Activated CD4-positive, alpha-beta memory T cell treated with anti-CD3 and anti-CD28 coated beads, Interleukin-2, amount 10 ng/mL, durations not matched to agents 7 days and 5 days (primary cell): ENCODE measurements at regions not wholly inside any gene's neighbourhood (a gene's known extent, or its start where the extent isn't known, plus 50 kb on each side); places are given as distances from the start of the nearest gene placed in this dataset.
"Not testable (repeated sequence)": the region's sequence is repeated elsewhere in the genome, so short reads cannot be mapped to it uniquely, and the experiment has no call there.

Experiments used
- CTCF ChIA-PET: fragments of 350-600 bp; sonication (Branson Sonifier 250); formaldehyde crosslinking; loops from one replicate; lab custom pipeline; 2021; ENCODE audit warnings: antibody characterized with exemption, inconsistent platforms; lab: Charles Lee
- POLR2A ChIA-PET: fragments of 350-600 bp; sonication (Branson Sonifier 250); formaldehyde crosslinking; loops from one replicate; lab custom pipeline; 2021; ENCODE audit warnings: antibody characterized with exemption; lab: Charles Lee
- DNase-seq: peaks from one replicate; pipeline ENCODE4 v3.0.0-alpha.2; 2020
- H3K27ac Mint-ChIP-seq: one replicate; pipeline ENCODE4 v1.8.0; 2021; ENCODE audit warnings: mild to moderate bottlenecking, mixed read lengths
- H3K27me3 Mint-ChIP-seq: one replicate; pipeline ENCODE4 v1.8.0; 2021; ENCODE audit warnings: mixed read lengths
- H3K36me3 Mint-ChIP-seq: one replicate; pipeline ENCODE4 v1.8.0; 2021; ENCODE audit warnings: low read depth, mixed read lengths
- H3K4me1 Mint-ChIP-seq: one replicate; pipeline ENCODE4 v1.8.0; 2021; ENCODE audit warnings: mixed read lengths
- H3K4me3 Mint-ChIP-seq: one replicate; pipeline ENCODE4 v1.8.0; 2021; ENCODE audit warnings: mild to moderate bottlenecking, mixed read lengths
- H3K9me3 Mint-ChIP-seq: one replicate; pipeline ENCODE4 v1.8.0; 2021; ENCODE audit warnings: mixed read lengths

DNA sequence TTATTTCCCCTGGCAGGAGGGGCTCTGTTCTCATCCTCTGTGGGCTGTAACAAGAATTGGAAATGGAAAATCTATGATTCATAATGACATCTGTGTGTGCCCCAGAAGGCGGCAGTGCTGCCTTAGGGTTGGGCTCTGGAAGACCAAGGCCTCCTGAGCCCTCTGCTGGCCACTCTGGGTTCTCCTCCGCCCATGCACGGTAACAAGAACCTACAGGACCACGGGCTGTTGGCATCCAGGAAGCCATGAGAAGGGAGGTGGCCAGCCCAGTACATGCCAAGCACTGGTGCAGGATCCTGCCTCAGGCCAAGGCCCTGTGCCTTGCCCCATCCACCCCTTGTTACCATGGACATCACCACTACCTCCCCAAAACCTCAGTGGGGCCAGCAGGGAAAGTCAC lies 454.2 kb downstream of the TP53TG3F start:
- CTCF ChIA-PET, H3K9me3 Mint-ChIP-seq, POLR2A ChIA-PET, H3K4me1 Mint-ChIP-seq, H3K27me3 Mint-ChIP-seq, H3K36me3 Mint-ChIP-seq, DNase-seq, H3K4me3 Mint-ChIP-seq, H3K27ac Mint-ChIP-seq: not testable (repeated sequence)

DNA sequence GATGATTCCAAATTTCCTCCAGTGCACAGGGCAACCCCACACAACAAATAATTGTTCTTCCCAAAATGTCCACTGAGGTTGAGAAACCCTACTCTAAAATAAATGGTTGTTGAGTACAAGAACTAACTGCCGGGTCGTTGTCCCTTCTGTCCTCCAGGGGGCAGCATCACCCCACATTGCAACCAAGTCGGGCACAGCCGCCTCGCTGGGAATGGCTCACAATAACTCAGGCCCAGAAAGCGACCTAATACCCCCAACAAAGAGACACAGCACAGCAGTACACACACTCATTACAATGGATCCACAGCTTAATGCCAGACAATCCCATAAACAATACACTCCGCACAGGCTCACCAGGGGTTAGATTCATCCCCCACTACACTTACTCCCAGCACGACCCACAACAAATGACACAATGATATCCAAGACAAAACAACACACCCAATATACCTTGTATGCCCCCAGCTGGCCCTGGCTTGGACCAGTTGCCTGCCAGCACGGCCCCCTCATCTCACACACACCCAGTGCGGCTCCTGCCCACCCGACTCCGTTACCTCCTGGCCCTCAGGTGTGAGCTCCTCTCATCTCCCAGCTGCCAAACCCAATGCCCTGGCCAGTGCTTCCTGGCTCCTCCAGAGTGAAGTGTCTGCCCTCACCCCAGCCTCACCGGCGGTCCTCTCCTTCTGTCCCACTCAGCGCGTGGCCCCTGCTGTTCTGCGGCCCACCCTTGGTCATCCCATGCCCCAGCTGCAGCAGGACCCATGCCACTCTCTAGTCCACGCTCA lies 461.5 kb downstream of the TP53TG3F start:
- H3K27ac Mint-ChIP-seq, H3K36me3 Mint-ChIP-seq, DNase-seq, POLR2A ChIA-PET, H3K27me3 Mint-ChIP-seq, H3K9me3 Mint-ChIP-seq, H3K4me3 Mint-ChIP-seq, CTCF ChIA-PET, H3K4me1 Mint-ChIP-seq: not testable (repeated sequence)

DNA sequence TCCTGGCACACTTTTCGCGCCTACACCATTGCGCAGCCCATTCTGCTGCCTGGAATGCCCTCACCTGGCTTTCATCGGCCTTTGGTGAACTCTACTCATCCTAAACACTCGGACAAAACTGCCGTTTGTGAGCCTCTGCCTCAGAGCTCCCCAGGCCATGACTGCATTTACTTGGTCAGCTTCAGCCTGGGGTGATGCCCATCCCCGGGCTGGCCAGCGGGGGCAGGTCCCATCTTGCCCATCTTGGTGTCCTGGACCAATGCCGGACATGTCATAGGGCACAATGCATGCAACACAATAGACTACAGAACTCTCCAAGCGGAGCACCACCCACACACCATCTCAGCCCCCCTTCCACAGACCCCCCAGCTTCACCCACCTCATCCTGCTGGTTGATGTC lies 463.5 kb downstream of the TP53TG3F start:
- POLR2A ChIA-PET, H3K36me3 Mint-ChIP-seq, H3K4me1 Mint-ChIP-seq, CTCF ChIA-PET, H3K9me3 Mint-ChIP-seq, H3K27me3 Mint-ChIP-seq, H3K4me3 Mint-ChIP-seq, H3K27ac Mint-ChIP-seq, DNase-seq: not testable (repeated sequence)

DNA sequence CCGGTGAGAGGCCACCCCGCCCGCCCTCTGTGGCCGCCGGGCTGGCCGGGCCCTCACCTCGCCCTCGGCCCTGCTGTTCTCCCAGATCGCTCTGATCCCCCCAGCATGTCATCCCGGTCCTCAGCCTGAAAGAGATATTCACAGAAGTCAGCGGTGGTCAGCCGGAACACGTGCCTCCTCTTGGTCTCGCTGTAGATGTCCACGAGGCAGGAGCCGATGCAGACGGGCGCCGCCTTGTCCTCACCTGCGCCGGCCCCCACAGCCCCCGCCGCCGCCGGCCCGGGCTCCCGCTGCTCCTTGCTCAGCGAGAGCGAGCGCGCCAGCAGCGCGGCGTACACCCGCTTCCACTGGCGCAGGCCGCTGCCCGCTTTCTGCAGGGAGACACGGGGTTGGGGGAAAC lies 468.6 kb downstream of the TP53TG3F start:
- DNase-seq, POLR2A ChIA-PET, H3K36me3 Mint-ChIP-seq, H3K27me3 Mint-ChIP-seq, H3K27ac Mint-ChIP-seq, H3K4me3 Mint-ChIP-seq, CTCF ChIA-PET, H3K4me1 Mint-ChIP-seq, H3K9me3 Mint-ChIP-seq: not testable (repeated sequence)

DNA sequence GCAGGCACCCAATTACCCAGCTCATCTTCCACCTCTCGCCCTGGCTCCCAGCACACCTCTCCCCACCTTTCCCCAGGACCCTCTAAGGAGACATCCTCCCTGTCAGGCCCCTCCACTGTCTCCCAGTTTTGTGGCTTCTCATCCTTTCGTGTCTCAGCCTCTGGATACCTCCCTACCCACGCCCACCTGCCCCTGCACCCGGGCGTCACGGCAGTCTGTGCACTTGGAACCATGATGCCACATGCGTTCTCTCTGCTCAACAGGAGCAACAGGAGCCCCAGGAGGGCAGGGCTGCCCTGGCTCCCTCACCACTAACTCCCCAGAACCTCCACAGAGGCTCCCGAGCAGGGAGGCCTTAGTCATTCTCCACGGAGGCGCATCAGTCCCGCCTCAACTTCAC lies 472.8 kb downstream of the TP53TG3F start:
- H3K4me3 Mint-ChIP-seq, H3K27ac Mint-ChIP-seq, H3K9me3 Mint-ChIP-seq, H3K36me3 Mint-ChIP-seq, H3K27me3 Mint-ChIP-seq, CTCF ChIA-PET, H3K4me1 Mint-ChIP-seq, DNase-seq, POLR2A ChIA-PET: not testable (repeated sequence)

DNA sequence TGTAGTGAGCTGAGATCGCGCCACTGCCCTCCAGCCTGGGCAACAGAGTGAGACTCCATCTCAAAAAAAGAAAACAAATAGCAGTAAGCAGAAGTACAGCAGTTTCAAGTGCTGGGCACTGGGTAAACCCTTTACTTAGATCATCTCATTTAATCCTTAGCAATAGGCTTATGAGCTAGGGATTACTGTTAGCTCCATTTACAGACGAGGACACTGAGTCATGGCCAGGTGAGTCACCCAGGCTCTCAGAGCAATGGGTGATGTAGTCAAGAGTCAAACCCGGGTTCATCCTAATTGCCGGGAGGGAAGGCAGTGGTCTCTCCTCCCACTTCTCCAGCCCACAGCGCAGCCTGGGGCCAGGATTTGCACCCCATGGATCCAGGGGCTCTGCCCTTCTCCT lies 473.6 kb downstream of the TP53TG3F start:
- CTCF ChIA-PET, DNase-seq, H3K4me3 Mint-ChIP-seq, H3K4me1 Mint-ChIP-seq, H3K27me3 Mint-ChIP-seq, H3K36me3 Mint-ChIP-seq, H3K27ac Mint-ChIP-seq, H3K9me3 Mint-ChIP-seq, POLR2A ChIA-PET: not testable (repeated sequence)

DNA sequence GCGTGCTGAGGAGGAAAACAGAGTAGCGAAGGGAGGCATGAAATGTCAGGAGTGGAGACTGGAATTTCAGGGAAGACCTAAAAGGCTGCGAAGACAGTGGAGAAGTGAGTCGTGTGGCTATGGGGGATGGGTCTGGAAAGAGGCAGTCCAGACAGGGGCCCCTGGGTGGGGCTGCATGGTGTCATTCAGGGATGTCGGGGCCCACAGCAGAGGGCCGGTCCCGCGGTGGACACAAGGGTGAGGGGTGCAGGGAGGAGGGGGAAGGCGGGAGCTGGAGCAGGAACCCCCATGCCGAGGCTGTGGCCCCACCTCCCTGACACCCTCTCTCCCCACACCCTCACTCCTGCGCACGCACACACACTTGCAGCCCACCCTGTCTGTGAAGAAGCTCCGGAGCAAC lies 476.4 kb downstream of the TP53TG3F start:
- H3K27me3 Mint-ChIP-seq, H3K9me3 Mint-ChIP-seq, H3K4me3 Mint-ChIP-seq, CTCF ChIA-PET, POLR2A ChIA-PET, H3K36me3 Mint-ChIP-seq, H3K27ac Mint-ChIP-seq, H3K4me1 Mint-ChIP-seq, DNase-seq: not testable (repeated sequence)

DNA sequence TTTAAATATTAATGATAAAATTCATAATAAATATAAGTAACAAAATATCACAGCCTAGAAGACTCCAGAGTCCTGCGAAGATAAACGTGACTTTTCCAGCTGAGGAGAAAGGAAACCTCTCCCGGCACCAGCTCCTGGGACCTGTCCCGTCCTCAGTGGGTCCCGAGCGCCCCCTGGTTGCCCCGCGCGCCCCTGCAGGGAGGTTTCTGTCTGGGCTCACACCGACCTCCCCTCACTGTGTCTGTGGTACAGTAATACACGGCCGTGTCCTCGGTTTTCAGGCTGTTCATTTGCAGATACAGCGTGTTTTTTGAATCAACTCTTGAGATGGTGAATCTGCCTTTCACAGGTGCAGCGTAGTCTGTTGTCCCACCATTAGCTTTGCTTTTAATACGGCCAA lies 478.7 kb downstream of the TP53TG3F start:
- H3K36me3 Mint-ChIP-seq, H3K27me3 Mint-ChIP-seq, POLR2A ChIA-PET, CTCF ChIA-PET, H3K4me3 Mint-ChIP-seq, H3K27ac Mint-ChIP-seq, H3K9me3 Mint-ChIP-seq, DNase-seq, H3K4me1 Mint-ChIP-seq: not testable (repeated sequence)

DNA sequence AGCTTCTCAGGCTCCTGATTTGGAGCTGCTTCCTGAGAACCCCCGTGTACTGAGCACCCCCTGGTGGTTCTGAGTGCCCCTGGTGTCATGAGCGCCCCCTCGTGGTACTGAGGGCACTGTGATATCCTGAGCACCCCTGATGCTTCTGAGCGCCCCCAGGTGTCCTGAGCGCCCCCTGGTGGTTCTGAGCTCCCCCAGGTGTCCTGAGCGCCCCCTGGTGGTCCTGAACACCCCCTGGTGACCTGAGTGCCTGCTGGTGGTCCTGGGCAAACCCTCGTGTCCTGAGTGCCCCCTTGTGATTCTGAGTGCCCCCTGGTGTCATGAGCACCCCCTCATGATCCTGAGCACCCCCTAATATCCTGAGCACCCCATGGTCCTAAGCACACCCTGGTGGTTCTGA lies 502.1 kb downstream of the TP53TG3F start:
- H3K36me3 Mint-ChIP-seq, H3K27ac Mint-ChIP-seq, CTCF ChIA-PET, H3K27me3 Mint-ChIP-seq, H3K9me3 Mint-ChIP-seq, H3K4me1 Mint-ChIP-seq, POLR2A ChIA-PET, H3K4me3 Mint-ChIP-seq, DNase-seq: not testable (repeated sequence)

DNA sequence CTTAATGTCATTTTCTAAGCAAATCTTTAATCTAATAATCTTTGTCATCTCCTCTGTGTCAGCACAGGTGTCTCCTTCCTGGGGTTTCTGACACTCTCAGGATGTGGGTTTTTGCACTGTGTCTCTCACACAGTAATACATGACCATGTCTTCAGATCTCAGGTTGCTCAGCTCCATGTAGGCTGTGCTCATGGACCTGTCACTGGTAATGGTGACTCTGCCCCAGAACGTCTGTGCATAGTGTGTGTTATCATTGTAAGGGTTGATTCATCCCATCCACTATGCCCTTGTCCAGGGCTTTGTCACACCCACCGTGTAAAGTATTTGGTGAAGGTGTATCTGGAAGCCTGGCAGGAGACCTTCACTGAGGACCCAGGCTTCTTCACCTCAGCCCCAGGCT lies 506.1 kb downstream of the TP53TG3F start:
- DNase-seq, H3K9me3 Mint-ChIP-seq, H3K4me3 Mint-ChIP-seq, H3K4me1 Mint-ChIP-seq, POLR2A ChIA-PET, H3K36me3 Mint-ChIP-seq, CTCF ChIA-PET, H3K27ac Mint-ChIP-seq, H3K27me3 Mint-ChIP-seq: not testable (repeated sequence)

DNA sequence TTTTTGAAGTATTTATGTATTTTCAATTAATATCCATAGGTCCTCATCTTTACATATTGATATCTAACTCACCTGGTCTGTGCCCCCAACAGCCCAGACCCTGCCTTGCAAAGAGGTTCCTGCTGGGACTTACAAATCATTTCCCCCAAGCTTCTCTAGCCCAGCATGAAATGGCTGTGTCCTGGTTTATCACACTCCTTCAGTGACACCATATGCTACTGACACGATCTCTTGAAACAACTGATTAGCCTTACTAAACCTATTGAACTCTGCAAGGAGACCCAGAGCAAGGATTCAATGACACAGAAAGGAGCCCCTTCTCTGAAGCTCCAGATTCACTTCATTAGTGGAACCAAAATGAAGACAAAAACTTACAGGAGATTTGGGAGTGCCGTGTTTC lies 507.4 kb downstream of the TP53TG3F start:
- H3K9me3 Mint-ChIP-seq, DNase-seq, H3K27ac Mint-ChIP-seq, H3K36me3 Mint-ChIP-seq, CTCF ChIA-PET, POLR2A ChIA-PET, H3K4me3 Mint-ChIP-seq, H3K27me3 Mint-ChIP-seq, H3K4me1 Mint-ChIP-seq: not testable (repeated sequence)

DNA sequence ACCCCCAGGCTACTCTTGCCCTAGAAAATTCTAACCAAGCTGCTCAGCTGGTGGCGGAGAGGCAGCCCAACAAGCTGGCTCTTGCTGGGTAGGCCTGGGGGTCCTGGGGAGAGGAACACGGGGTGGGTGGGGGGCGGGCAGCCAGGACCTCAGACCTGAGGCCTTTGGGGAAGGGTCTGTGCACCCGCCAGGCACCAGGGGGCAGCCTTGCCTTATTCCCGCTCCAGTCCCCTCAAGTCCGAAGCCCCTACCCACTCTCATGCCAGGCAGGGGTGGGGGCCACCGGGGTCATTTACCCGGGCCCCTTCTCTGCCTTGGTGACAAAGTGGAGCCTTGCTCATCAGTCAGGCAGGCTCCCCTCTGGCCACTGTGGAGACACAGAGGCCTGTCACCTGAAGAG lies 515.1 kb downstream of the TP53TG3F start:
- CTCF ChIA-PET, H3K36me3 Mint-ChIP-seq, H3K4me3 Mint-ChIP-seq: not testable (repeated sequence)

DNA sequence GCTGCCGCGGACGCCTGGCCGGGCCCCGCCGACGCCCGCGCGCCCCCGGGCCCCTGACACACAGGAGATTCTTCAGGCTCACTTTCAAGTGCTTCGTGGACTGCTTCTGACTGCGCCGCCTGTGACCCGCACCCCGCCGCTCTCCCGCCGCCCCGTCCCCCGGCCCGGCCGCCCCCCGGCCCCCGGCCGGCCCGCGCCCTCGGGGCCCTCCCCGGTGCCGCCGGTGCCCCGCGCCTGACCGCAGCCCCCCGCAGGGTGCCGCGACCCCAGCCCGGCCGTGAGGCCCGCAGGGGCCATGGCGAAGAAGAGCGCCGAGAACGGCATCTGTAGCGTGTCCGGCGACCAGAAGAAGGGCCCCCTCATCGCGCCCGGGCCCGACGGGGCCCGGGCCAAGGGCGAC lies 516.3 kb downstream of the TP53TG3F start:
- H3K27me3 Mint-ChIP-seq, DNase-seq, H3K36me3 Mint-ChIP-seq, H3K4me3 Mint-ChIP-seq, CTCF ChIA-PET, H3K9me3 Mint-ChIP-seq, H3K4me1 Mint-ChIP-seq, H3K27ac Mint-ChIP-seq, POLR2A ChIA-PET: not testable (repeated sequence)

More for the DNA sequence above, 515.1 kb downstream of the TP53TG3F start:
- H3K4me1 Mint-ChIP-seq, DNase-seq, H3K27ac Mint-ChIP-seq, POLR2A ChIA-PET, H3K27me3 Mint-ChIP-seq, H3K9me3 Mint-ChIP-seq: not testable (repeated sequence)

DNA sequence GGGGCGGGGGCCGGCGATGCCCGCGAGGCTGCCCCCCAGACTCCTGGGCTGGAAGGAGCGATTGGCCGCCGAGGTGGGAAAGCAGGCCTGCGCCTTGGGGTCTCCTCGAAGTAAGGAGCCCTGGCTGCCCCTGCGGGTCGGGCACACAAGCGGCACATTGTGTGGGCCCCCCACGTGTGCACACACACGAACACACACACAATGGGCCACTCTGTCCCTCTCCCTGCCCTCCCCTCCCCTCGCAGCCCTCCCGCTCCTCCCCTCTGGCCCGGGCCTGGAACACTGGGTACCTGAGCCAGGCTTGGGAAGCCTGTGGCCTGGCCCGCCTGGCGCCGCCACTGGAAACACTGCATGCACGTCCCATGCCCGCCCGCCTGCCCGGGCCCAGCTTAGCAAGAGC lies 517.1 kb downstream of the TP53TG3F start:
- H3K9me3 Mint-ChIP-seq, DNase-seq, H3K4me1 Mint-ChIP-seq, H3K36me3 Mint-ChIP-seq, H3K27ac Mint-ChIP-seq, H3K27me3 Mint-ChIP-seq, CTCF ChIA-PET, POLR2A ChIA-PET, H3K4me3 Mint-ChIP-seq: not testable (repeated sequence)
